GM10266 (cell line): ENCODE measurements at regions not wholly inside any gene's neighbourhood (a gene's known extent, or its start where the extent isn't known, plus 50 kb on each side); places are given as distances from the start of the nearest gene placed in this dataset.

Experiments used
- DNase-seq: peaks from one replicate; pipeline ENCODE4 v3.0.0; 2012; ENCODE audit errors: extremely low spot score
- CTCF ChIP-seq: IDR thresholded peaks from 2 replicates; pipeline ENCODE4 v1.5.1; 2012; ENCODE audit warnings: mild to moderate bottlenecking, low read depth; ENCODE audit not compliant: control insufficient read depth, insufficient read depth; ENCODE audit errors: missing control alignments

- DNase-seq: no peak
- TF ChIP-seq CTCF: no peak
These were observed 1125.5 kb downstream of the FAT4 start for GRCh38 chr4:126440297-126440696.

- TF ChIP-seq CTCF: no peak
- no peak for DNase-seq
These were observed 1126.6 kb downstream of the FAT4 start for GRCh38 chr4:126441173-126442035.

- no peak for DNase-seq
- no peak for TF ChIP-seq CTCF
These were observed 1130.8 kb downstream of the FAT4 start for GRCh38 chr4:126445596-126445995.

- DNase-seq: no peak
- no peak for TF ChIP-seq CTCF
These were observed 1132.2 kb downstream of the FAT4 start for GRCh38 chr4:126446917-126447316.

- DNase-seq: no peak
- TF ChIP-seq CTCF: no peak
These were observed 1133.5 kb downstream of the FAT4 start for GRCh38 chr4:126448086-126448845.

GRCh38 chr4:126451237-126451873, 1136.6 kb downstream of the FAT4 start:
- TF ChIP-seq CTCF: no peak
- DNase-seq: no peak
